Adrenal gland (tissue), 5 donors: ENCODE measurements at regions not wholly inside any gene's neighbourhood (a gene's known extent, or its start where the extent isn't known, plus 50 kb on each side); places are given as distances from the start of the nearest gene placed in this dataset.
A peak's percentile ranks its signal among the peaks of the same experiment; 100 is the strongest.

Source experiments
- POLR2A ChIP-seq, 2 donors: fragments of 450-650 bp; IDR thresholded peaks; one replicate each; pipeline ENCODE4 v1.6.1; 2017; ENCODE audit warnings: antibody characterized with exemption in 2 of 2, mild to moderate bottlenecking in 2 of 2, moderate library complexity in 1 of 2
- TF ChIP-seq, protein P1 (sequence below), 6 experiments: fragments of 450-650 bp in 4 of 6; fragments of 200-600 bp in 2 of 6; sonication (generic) in 1 of 6; IDR thresholded peaks; 1 replicate in 5 of 6; 2 replicates in 1 of 6; pipeline versions ENCODE4 v1.5.1 to v1.8.0; 2016 to 2021; ENCODE audit warnings: antibody characterized with exemption in 6 of 6, mild to moderate bottlenecking in 2 of 6, moderate library complexity in 1 of 6
- donor health status: DM: no; HTN: no; CAD: no.

DNA sequence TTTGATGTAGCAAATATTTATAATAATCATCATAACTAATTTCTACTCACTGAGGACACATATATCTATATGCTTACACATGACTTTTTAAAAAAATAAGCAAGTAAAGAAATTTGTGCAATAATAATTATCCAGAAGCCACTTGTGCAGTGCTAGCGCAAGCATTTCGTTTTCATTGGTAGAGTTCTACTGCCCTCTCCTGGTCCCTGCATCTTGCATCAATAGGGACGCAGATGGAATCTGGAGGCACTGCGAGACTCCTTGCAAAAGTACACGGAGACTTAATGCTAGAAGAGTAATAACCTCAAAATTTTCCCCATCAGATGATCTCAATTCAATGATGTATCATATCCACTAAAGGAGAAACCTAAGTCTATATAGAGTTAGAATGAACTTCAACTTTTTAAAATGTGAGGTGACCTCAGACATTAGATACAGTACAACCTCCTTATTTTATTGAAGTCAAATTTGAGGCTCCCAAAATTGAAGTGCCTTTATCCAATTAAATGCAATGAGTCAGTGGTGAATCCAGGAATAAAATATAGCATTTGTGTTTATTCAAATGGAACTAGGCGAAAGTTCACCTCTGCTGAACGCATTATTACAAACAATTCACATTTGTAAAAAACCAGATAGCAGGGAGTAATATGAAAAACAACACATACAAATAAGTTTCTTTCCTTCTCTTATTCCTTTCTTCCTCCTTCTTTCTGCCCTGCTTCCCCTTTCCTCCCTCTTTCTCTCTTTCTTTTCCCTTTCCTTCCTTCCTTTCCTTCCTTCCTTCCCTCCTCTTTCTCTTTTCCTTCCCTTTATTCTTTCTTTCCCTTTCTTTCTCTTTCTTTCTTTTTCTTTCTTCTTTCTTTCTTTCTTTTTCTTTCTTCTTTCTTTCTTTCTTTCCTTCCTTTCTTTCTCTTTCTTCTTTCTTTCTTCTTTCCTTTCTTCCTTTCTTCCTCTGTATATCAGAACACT, 450.0 kb downstream of the ANKRD50 start:
- TF ChIP-seq, protein P1, sequence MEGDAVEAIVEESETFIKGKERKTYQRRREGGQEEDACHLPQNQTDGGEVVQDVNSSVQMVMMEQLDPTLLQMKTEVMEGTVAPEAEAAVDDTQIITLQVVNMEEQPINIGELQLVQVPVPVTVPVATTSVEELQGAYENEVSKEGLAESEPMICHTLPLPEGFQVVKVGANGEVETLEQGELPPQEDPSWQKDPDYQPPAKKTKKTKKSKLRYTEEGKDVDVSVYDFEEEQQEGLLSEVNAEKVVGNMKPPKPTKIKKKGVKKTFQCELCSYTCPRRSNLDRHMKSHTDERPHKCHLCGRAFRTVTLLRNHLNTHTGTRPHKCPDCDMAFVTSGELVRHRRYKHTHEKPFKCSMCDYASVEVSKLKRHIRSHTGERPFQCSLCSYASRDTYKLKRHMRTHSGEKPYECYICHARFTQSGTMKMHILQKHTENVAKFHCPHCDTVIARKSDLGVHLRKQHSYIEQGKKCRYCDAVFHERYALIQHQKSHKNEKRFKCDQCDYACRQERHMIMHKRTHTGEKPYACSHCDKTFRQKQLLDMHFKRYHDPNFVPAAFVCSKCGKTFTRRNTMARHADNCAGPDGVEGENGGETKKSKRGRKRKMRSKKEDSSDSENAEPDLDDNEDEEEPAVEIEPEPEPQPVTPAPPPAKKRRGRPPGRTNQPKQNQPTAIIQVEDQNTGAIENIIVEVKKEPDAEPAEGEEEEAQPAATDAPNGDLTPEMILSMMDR (IDR thresholded peaks at IDR 0.05): peak; percentile 56 to 84 (median 80)
- no peak for TF ChIP-seq POLR2A (IDR thresholded peaks at IDR 0.05)
